ENCODE measurements at regions not wholly inside any gene's neighbourhood (a gene's known extent, or its start where the extent isn't known, plus 50 kb on each side); places are given as distances from the start of the nearest gene placed in this dataset.

GRCh38 chr16:5582529-5582928 is 484.9 kb upstream of the EEF2KMT start:
- no peaks in the 10 kb centered on the region for H3F3A ChIP-seq (ENCODE audit: low read length, unreplicated experiment)
- intact Hi-C loops (cut with micrococcal nuclease), result no loop called here
- no peaks in the 10 kb centered on the region for H4K20me1 ChIP-seq (ENCODE audit: low read length)
- no peaks in the 10 kb centered on the region for H3K9me3 ChIP-seq (ENCODE audit: low read length)
- H3K4me3 ChIP-seq (ENCODE audit: low read length), result no peak overlapping the region
- BruUV-seq (replicated peaks), result no TSS peak
- no peaks in the 10 kb centered on the region for H3K36me3 ChIP-seq (ENCODE audit: low read depth, low read length)
- POLR2A ChIA-PET (ENCODE audit: unreplicated experiment), result no interaction called here
- H3K27ac ChIP-seq (ENCODE audit: low read length), result no peak overlapping the region
- TF ChIP-seq CTCF (conservative IDR thresholded peaks at IDR 0.05; ENCODE audit: low read depth, low read length), result no peak
- no peak for TF ChIP-seq EZH2phosphoT487 (IDR thresholded peaks at IDR 0.05; ENCODE audit: borderline replicate concordance, low read length)
- no peak for TF ChIP-seq EZH2 (IDR thresholded peaks at IDR 0.05; ENCODE audit: low read length, unreplicated experiment)
- H3K4me2 ChIP-seq (ENCODE audit: low read length), result no peak overlapping the region
- CTCF ChIA-PET, result no interaction called here
- H3K27me3 ChIP-seq (ENCODE audit: low read length), result no peaks in the 10 kb centered on the region
- DNase-seq (no peak), ATAC-seq (no peak)
- H3K9ac ChIP-seq (ENCODE audit: low read length), result no peak overlapping the region
- no peak overlapping the region for H2AFZ ChIP-seq (ENCODE audit: low read length)
- no peaks in the 10 kb centered on the region for H3K9me2 ChIP-seq (replicated peaks; ENCODE audit: low read length)
- no peaks in the 10 kb centered on the region for H3K79me2 ChIP-seq (ENCODE audit: low read length)
- H3K4me1 ChIP-seq (ENCODE audit: insufficient read depth, low read length), result no peaks in the 10 kb centered on the region

- no peak overlapping the region for H2AFZ ChIP-seq (ENCODE audit: low read length)
- intact Hi-C loops (cut with micrococcal nuclease), result no loop called here
- no peaks in the 10 kb centered on the region for H3K9me2 ChIP-seq (replicated peaks; ENCODE audit: low read length)
- ChIA-PET CTCF (no interaction called here), POLR2A (ENCODE audit: unreplicated experiment) (no interaction called here)
- no peaks in the 10 kb centered on the region for H3F3A ChIP-seq (ENCODE audit: low read length, unreplicated experiment)
- H3K4me2 ChIP-seq (ENCODE audit: low read length), result no peak overlapping the region
- no peaks in the 10 kb centered on the region for H3K27me3 ChIP-seq (ENCODE audit: low read length)
- H3K36me3 ChIP-seq (ENCODE audit: low read depth, low read length), result no peaks in the 10 kb centered on the region
- no peaks in the 10 kb centered on the region for H3K79me2 ChIP-seq (ENCODE audit: low read length)
- BruUV-seq (replicated peaks), result no TSS peak
- DNase-seq (no peak), ATAC-seq (no peak)
- H3K4me3 ChIP-seq (ENCODE audit: low read length), result no peak overlapping the region
- no peaks in the 10 kb centered on the region for H3K9me3 ChIP-seq (ENCODE audit: low read length)
- H4K20me1 ChIP-seq (ENCODE audit: low read length), result no peaks in the 10 kb centered on the region
- no peak for TF ChIP-seq CTCF (conservative IDR thresholded peaks at IDR 0.05; ENCODE audit: low read depth, low read length)
- TF ChIP-seq EZH2 (IDR thresholded peaks at IDR 0.05; ENCODE audit: low read length, unreplicated experiment), result no peak
- TF ChIP-seq EZH2phosphoT487 (IDR thresholded peaks at IDR 0.05; ENCODE audit: borderline replicate concordance, low read length), result no peak
- H3K9ac ChIP-seq (ENCODE audit: low read length), result no peak overlapping the region
- no peak overlapping the region for H3K27ac ChIP-seq (ENCODE audit: low read length)
- no peaks in the 10 kb centered on the region for H3K4me1 ChIP-seq (ENCODE audit: insufficient read depth, low read length)
These were observed 484.3 kb upstream of the EEF2KMT start for GRCh38 chr16:5581908-5582307.

GRCh38 chr16:5581428-5581827 is 483.8 kb upstream of the EEF2KMT start:
- ChIA-PET POLR2A (ENCODE audit: unreplicated experiment) (no interaction called here), CTCF (no interaction called here)
- Histone ChIP-seq H3K4me1 (ENCODE audit: insufficient read depth, low read length) (no peaks in the 10 kb centered on the region), H3K36me3 (ENCODE audit: low read depth, low read length) (no peaks in the 10 kb centered on the region), H3K79me2 (ENCODE audit: low read length) (no peaks in the 10 kb centered on the region), H4K20me1 (ENCODE audit: low read length) (no peaks in the 10 kb centered on the region), H3F3A (ENCODE audit: low read length, unreplicated experiment) (no peaks in the 10 kb centered on the region), H3K9me2 (replicated peaks; ENCODE audit: low read length) (no peaks in the 10 kb centered on the region), H3K9me3 (ENCODE audit: low read length) (no peaks in the 10 kb centered on the region), H2AFZ (ENCODE audit: low read length) (no peak overlapping the region), H3K4me3 (ENCODE audit: low read length) (no peak overlapping the region), H3K27ac (ENCODE audit: low read length) (no peak overlapping the region), H3K27me3 (ENCODE audit: low read length) (no peaks in the 10 kb centered on the region), H3K9ac (ENCODE audit: low read length) (no peak overlapping the region), H3K4me2 (ENCODE audit: low read length) (no peak overlapping the region)
- DNase-seq, result no peak
- no TSS peak for BruUV-seq (replicated peaks)
- TF ChIP-seq EZH2 (IDR thresholded peaks at IDR 0.05; ENCODE audit: low read length, unreplicated experiment), result no peak
- no peak for ATAC-seq
- intact Hi-C loops (cut with micrococcal nuclease), result no loop called here
